GM12801 (cell line): ENCODE measurements at regions not wholly inside any gene's neighbourhood (a gene's known extent, or its start where the extent isn't known, plus 50 kb on each side); places are given as distances from the start of the nearest gene placed in this dataset.

Source experiments
- CTCF ChIP-seq: IDR thresholded peaks from one replicate; pipeline ENCODE4 v1.5.1; 2011; ENCODE audit warnings: control low read depth; ENCODE audit not compliant: insufficient read length; ENCODE audit errors: extremely low read depth

GRCh38 chr5:165138236-165138635 lies 1632.8 kb downstream of the MAT2B start:
- TF ChIP-seq CTCF = no peak

DNA sequence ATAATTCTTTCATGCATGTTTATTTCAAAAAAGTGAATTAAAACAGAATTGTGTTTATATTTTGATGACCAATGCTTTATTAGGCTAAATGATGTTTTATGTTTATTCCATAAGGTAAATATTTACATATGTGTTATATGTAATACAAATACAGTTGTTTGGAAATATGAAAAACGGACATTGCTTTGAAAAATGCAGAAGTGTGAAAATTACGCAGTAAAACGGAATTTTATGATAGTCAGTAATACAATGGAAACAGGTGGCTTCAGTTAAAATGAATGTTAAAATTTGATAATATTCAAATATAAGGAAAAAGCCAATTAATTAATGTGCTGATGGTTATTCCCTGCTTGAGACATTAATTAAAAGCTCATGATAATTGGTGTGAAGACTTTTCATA lies 1633.8 kb downstream of the MAT2B start:
- TF ChIP-seq CTCF = no peak

DNA sequence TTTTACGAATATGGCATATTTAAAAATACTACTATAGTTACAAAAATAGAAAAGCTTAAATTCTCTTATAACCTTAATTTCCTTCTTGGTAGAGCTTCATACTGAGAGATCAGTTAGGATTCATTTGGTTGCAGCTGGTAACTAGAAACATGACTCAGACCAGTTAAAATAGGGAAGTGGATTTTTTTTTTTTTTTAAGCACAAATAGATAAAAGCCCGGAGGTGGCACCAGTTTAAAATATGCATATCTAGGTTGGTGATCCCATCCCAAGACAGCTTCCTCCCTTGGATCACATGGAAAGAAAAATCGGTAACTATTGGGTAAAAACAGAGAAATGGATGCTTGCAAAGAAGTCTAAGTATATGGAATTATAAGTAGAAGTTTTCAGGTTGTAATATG lies 1634.3 kb downstream of the MAT2B start:
- TF ChIP-seq CTCF = no peak

DNA sequence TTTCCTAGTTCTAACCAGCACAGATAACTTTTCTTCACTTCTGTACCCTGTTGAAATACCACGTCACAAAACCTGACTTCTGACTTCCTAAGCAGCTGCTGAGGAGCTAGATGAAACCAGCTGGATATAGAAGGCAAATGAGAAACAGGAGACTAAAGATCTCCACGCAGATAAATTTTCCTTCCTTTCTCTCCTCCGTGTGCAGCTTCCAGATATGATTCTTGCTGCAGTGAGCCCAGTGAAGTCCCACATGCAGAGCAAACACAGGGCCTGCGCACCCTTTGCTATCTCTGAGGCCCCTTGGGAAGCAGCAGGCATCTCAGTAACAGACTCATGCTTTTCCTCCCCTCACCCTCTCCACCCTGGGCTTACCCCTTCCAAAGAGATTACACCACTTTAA lies 1638.3 kb downstream of the MAT2B start:
- TF ChIP-seq CTCF = no peak

DNA sequence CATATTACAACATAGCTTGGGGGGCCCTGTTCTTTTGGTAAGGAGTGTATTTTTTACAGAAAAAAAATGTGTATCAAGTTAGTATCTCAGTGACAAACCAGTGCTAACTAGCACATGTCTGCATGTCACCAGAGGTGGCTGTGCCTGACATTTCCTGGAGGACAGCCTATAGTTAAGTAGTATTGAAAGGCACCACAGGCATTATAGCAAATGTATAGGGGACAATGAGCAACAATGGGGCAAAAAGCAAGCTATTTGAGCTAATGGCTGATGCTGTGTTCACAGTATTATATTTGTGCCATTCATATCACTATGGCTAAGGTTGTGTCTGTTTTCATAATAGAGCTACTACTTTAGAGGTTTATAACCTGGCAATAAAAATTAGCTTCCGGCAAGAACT lies 1644.0 kb downstream of the MAT2B start:
- no peak for TF ChIP-seq CTCF

GRCh38 chr5:165152058-165152457 lies 1646.6 kb downstream of the MAT2B start:
- TF ChIP-seq CTCF = no peak

GRCh38 chr5:165157219-165157618 lies 1651.8 kb downstream of the MAT2B start:
- no peak for TF ChIP-seq CTCF

- TF ChIP-seq CTCF = no peak
Measured at GRCh38 chr5:165161204-165161603, 1655.8 kb downstream of the MAT2B start.
